ENCODE measurements at regions not wholly inside any gene's neighbourhood (a gene's known extent, or its start where the extent isn't known, plus 50 kb on each side); places are given as distances from the start of the nearest gene placed in this dataset.
"Not testable (repeated sequence)": the region's sequence is repeated elsewhere in the genome, so short reads cannot be mapped to it uniquely, and the experiment has no call there.

GRCh38 chr6:119728220-119728750, 378.7 kb upstream of the MAN1A1 start:
- H3K4me3 Mint-ChIP-seq, result no peak overlapping the region
- no peaks in the 10 kb centered on the region for H3K4me1 Mint-ChIP-seq (ENCODE audit: low read depth)
- H3K9me3 Mint-ChIP-seq, result peaks cover 44% of the 10 kb centered on the region
- no peak for DNase-seq
- no peak overlapping the region for H3K27ac Mint-ChIP-seq
- TF ChIP-seq CTCF (IDR thresholded peaks at IDR 0.05), result no peak
- no peaks in the 10 kb centered on the region; the same call in 1 of the 2 replicates for H3K27me3 Mint-ChIP-seq (ENCODE audit: insufficient read depth)
- H3K36me3 Mint-ChIP-seq (ENCODE audit: low read depth), result no peaks in the 10 kb centered on the region

- no peaks in the 10 kb centered on the region; the same call in 1 of the 2 replicates for H3K27me3 Mint-ChIP-seq (ENCODE audit: insufficient read depth)
- peaks cover 48% of the 10 kb centered on the region for H3K9me3 Mint-ChIP-seq
- no peaks in the 10 kb centered on the region for H3K36me3 Mint-ChIP-seq (ENCODE audit: low read depth)
- no peak overlapping the region for H3K27ac Mint-ChIP-seq
- DNase-seq, result no peak
- H3K4me1 Mint-ChIP-seq (ENCODE audit: low read depth), result no peaks in the 10 kb centered on the region
- H3K4me3 Mint-ChIP-seq, result no peak overlapping the region
- no peak for TF ChIP-seq CTCF (IDR thresholded peaks at IDR 0.05)
Measured at GRCh38 chr6:119727504-119728219, 378.1 kb upstream of the MAN1A1 start.

- not testable (repeated sequence) for H3K27me3 Mint-ChIP-seq (ENCODE audit: insufficient read depth); DNase-seq; H3K36me3 Mint-ChIP-seq (ENCODE audit: low read depth); H3K4me1 Mint-ChIP-seq (ENCODE audit: low read depth); H3K27ac Mint-ChIP-seq; H3K4me3 Mint-ChIP-seq
- H3K9me3 Mint-ChIP-seq, result peaks cover 48% of the 10 kb centered on the region
Measured at GRCh38 chr6:119726912-119727311, 377.4 kb upstream of the MAN1A1 start.

GRCh38 chr6:119726086-119726485, 376.5 kb upstream of the MAN1A1 start:
- no peaks in the 10 kb centered on the region for H3K36me3 Mint-ChIP-seq (ENCODE audit: low read depth)

GRCh38 chr6:119720160-119720559, 370.6 kb upstream of the MAN1A1 start:
- Mint-ChIP-seq H3K9me3 (peaks cover 31% of the 10 kb centered on the region), H3K27ac (no peak overlapping the region), H3K36me3 (ENCODE audit: low read depth) (no peaks in the 10 kb centered on the region), H3K27me3 (ENCODE audit: insufficient read depth) (no peaks in the 10 kb centered on the region; the same call in 1 of the 2 replicates), H3K4me3 (no peak overlapping the region), H3K4me1 (ENCODE audit: low read depth) (no peaks in the 10 kb centered on the region)
- no peak for TF ChIP-seq CTCF (IDR thresholded peaks at IDR 0.05)
- no peak for DNase-seq

More at GRCh38 chr6:119726086-119726485, 376.5 kb upstream of the MAN1A1 start:
- Mint-ChIP-seq H3K27ac (no peak overlapping the region), H3K27me3 (ENCODE audit: insufficient read depth) (no peaks in the 10 kb centered on the region; the same call in 1 of the 2 replicates), H3K4me3 (no peak overlapping the region), H3K9me3 (peaks cover 43% of the 10 kb centered on the region), H3K4me1 (ENCODE audit: low read depth) (no peaks in the 10 kb centered on the region)
- TF ChIP-seq CTCF (IDR thresholded peaks at IDR 0.05), result no peak
- no peak for DNase-seq

GRCh38 chr6:119717942-119718341, 368.4 kb upstream of the MAN1A1 start:
- Mint-ChIP-seq H3K4me1 (ENCODE audit: low read depth) (no peaks in the 10 kb centered on the region), H3K36me3 (ENCODE audit: low read depth) (no peaks in the 10 kb centered on the region), H3K27me3 (ENCODE audit: insufficient read depth) (no peaks in the 10 kb centered on the region), H3K27ac (no peak overlapping the region), H3K9me3 (peaks cover 25% of the 10 kb centered on the region; the same call in 1 of the 2 replicates), H3K4me3 (no peak overlapping the region)
- no peak for TF ChIP-seq CTCF (IDR thresholded peaks at IDR 0.05)
- no peak for DNase-seq

Measured in HFFc6 (cell line).